ENCODE measurements at regions not wholly inside any gene's neighbourhood (a gene's known extent, or its start where the extent isn't known, plus 50 kb on each side); places are given as distances from the start of the nearest gene placed in this dataset.

GRCh38 chr1:36734356-36734755, 251.6 kb upstream of the CSF3R start:
- no peaks in the 10 kb centered on the region for H3K9me3 ChIP-seq (ENCODE audit: control insufficient read depth in 2 of 2, insufficient read depth in 1 of 2, low read length in 1 of 2)
- H3K4me3 ChIP-seq (ENCODE audit: low read length in 2 of 2) = no peak overlapping the region
- peaks cover 0 to 18% of the 10 kb centered on the region in 2 donors for H3K27me3 ChIP-seq (ENCODE audit: control insufficient read depth in 2 of 2, insufficient read depth in 1 of 2, low read length in 1 of 2)
- H3K27ac ChIP-seq (ENCODE audit: low read depth in 1 of 2, low read length in 1 of 2) = no peak overlapping the region
- no peaks in the 10 kb centered on the region for H3K36me3 ChIP-seq (ENCODE audit: control insufficient read depth in 2 of 2, insufficient read depth in 2 of 2, low read length in 1 of 2)
- WGBS = 57% methylated on average over 2 of the region's 2 CpGs
- DNase-seq (ENCODE audit: low read depth in 6 of 9, low spot score in 9 of 9) = no peak
- no peaks in the 10 kb centered on the region for H3K4me1 ChIP-seq (ENCODE audit: control insufficient read depth in 2 of 2, insufficient read depth in 2 of 2, low read length in 2 of 2)

- no peak for DNase-seq (ENCODE audit: low read depth in 6 of 9, low spot score in 9 of 9)
- peaks cover 0 to 22% of the 10 kb centered on the region in 2 donors for H3K27me3 ChIP-seq (ENCODE audit: control insufficient read depth in 2 of 2, insufficient read depth in 1 of 2, low read length in 1 of 2)
- no peak overlapping the region for H3K27ac ChIP-seq (ENCODE audit: low read depth in 1 of 2, low read length in 1 of 2)
- no peaks in the 10 kb centered on the region for H3K9me3 ChIP-seq (ENCODE audit: control insufficient read depth in 2 of 2, insufficient read depth in 1 of 2, low read length in 1 of 2)
- H3K36me3 ChIP-seq (ENCODE audit: control insufficient read depth in 2 of 2, insufficient read depth in 2 of 2, low read length in 1 of 2) = no peaks in the 10 kb centered on the region
- H3K4me1 ChIP-seq (ENCODE audit: control insufficient read depth in 2 of 2, insufficient read depth in 2 of 2, low read length in 2 of 2) = no peaks in the 10 kb centered on the region
- no peak overlapping the region for H3K4me3 ChIP-seq (ENCODE audit: low read length in 2 of 2)
- WGBS = 0% methylated on average over 1 of the region's 1 CpG
Measured at GRCh38 chr1:36733748-36734147, 251.0 kb upstream of the CSF3R start.

GRCh38 chr1:36732015-36732356, 249.3 kb upstream of the CSF3R start:
- Histone ChIP-seq H3K27me3 (ENCODE audit: control insufficient read depth in 2 of 2, insufficient read depth in 1 of 2, low read length in 1 of 2) (peaks cover 0 to 18% of the 10 kb centered on the region in 2 donors), H3K4me1 (ENCODE audit: control insufficient read depth in 2 of 2, insufficient read depth in 2 of 2, low read length in 2 of 2) (no peaks in the 10 kb centered on the region), H3K27ac (ENCODE audit: low read depth in 1 of 2, low read length in 1 of 2) (no peak overlapping the region), H3K4me3 (ENCODE audit: low read length in 2 of 2) (no peak overlapping the region), H3K36me3 (ENCODE audit: control insufficient read depth in 2 of 2, insufficient read depth in 2 of 2, low read length in 1 of 2) (no peaks in the 10 kb centered on the region), H3K9me3 (ENCODE audit: control insufficient read depth in 2 of 2, insufficient read depth in 1 of 2, low read length in 1 of 2) (no peaks in the 10 kb centered on the region)
- WGBS = 85% methylated on average over 5 of the region's 5 CpGs
- no peak for DNase-seq (ENCODE audit: low read depth in 6 of 9, low spot score in 9 of 9)

GRCh38 chr1:36731226-36732014, 248.7 kb upstream of the CSF3R start:
- Histone ChIP-seq H3K4me1 (ENCODE audit: control insufficient read depth in 2 of 2, insufficient read depth in 2 of 2, low read length in 2 of 2) (no peaks in the 10 kb centered on the region), H3K4me3 (ENCODE audit: low read length in 2 of 2) (no peak overlapping the region), H3K27ac (ENCODE audit: low read depth in 1 of 2, low read length in 1 of 2) (no peak overlapping the region), H3K36me3 (ENCODE audit: control insufficient read depth in 2 of 2, insufficient read depth in 2 of 2, low read length in 1 of 2) (no peaks in the 10 kb centered on the region), H3K27me3 (ENCODE audit: control insufficient read depth in 2 of 2, insufficient read depth in 1 of 2, low read length in 1 of 2) (peaks cover 0 to 14% of the 10 kb centered on the region in 2 donors), H3K9me3 (ENCODE audit: control insufficient read depth in 2 of 2, insufficient read depth in 1 of 2, low read length in 1 of 2) (no peaks in the 10 kb centered on the region)
- no peak for DNase-seq (ENCODE audit: low read depth in 6 of 9, low spot score in 9 of 9)
- 76% methylated on average over 11 of the region's 11 CpGs for WGBS

GRCh38 chr1:36730599-36730998, 247.9 kb upstream of the CSF3R start:
- WGBS = 84% methylated on average over 2 of the region's 2 CpGs
- Histone ChIP-seq H3K36me3 (ENCODE audit: control insufficient read depth in 2 of 2, insufficient read depth in 2 of 2, low read length in 1 of 2) (no peaks in the 10 kb centered on the region), H3K27ac (ENCODE audit: low read depth in 1 of 2, low read length in 1 of 2) (no peak overlapping the region), H3K27me3 (ENCODE audit: control insufficient read depth in 2 of 2, insufficient read depth in 1 of 2, low read length in 1 of 2) (peaks cover 0 to 11% of the 10 kb centered on the region in 2 donors), H3K4me1 (ENCODE audit: control insufficient read depth in 2 of 2, insufficient read depth in 2 of 2, low read length in 2 of 2) (no peaks in the 10 kb centered on the region), H3K4me3 (ENCODE audit: low read length in 2 of 2) (no peak overlapping the region), H3K9me3 (ENCODE audit: control insufficient read depth in 2 of 2, insufficient read depth in 1 of 2, low read length in 1 of 2) (no peaks in the 10 kb centered on the region)
- no peak for DNase-seq (ENCODE audit: low read depth in 6 of 9, low spot score in 9 of 9)

GRCh38 chr1:36729716-36730510, 247.2 kb upstream of the CSF3R start:
- Histone ChIP-seq H3K27ac (ENCODE audit: low read depth in 1 of 2, low read length in 1 of 2) (no peak overlapping the region), H3K27me3 (ENCODE audit: control insufficient read depth in 2 of 2, insufficient read depth in 1 of 2, low read length in 1 of 2) (peaks cover 0 to 11% of the 10 kb centered on the region in 2 donors), H3K4me1 (ENCODE audit: control insufficient read depth in 2 of 2, insufficient read depth in 2 of 2, low read length in 2 of 2) (no peaks in the 10 kb centered on the region), H3K36me3 (ENCODE audit: control insufficient read depth in 2 of 2, insufficient read depth in 2 of 2, low read length in 1 of 2) (no peaks in the 10 kb centered on the region), H3K4me3 (ENCODE audit: low read length in 2 of 2) (no peak overlapping the region), H3K9me3 (ENCODE audit: control insufficient read depth in 2 of 2, insufficient read depth in 1 of 2, low read length in 1 of 2) (no peaks in the 10 kb centered on the region)
- 58% methylated on average over 12 of the region's 12 CpGs for WGBS
- no peak for DNase-seq (ENCODE audit: low read depth in 6 of 9, low spot score in 9 of 9)

GRCh38 chr1:36729289-36729688, 246.6 kb upstream of the CSF3R start:
- H3K27me3 ChIP-seq (ENCODE audit: control insufficient read depth in 2 of 2, insufficient read depth in 1 of 2, low read length in 1 of 2) = peaks cover 0 to 11% of the 10 kb centered on the region in 2 donors

GRCh38 chr1:36728846-36729245, 246.1 kb upstream of the CSF3R start:
- Histone ChIP-seq H3K27ac (ENCODE audit: low read depth in 1 of 2, low read length in 1 of 2) (no peak overlapping the region), H3K27me3 (ENCODE audit: control insufficient read depth in 2 of 2, insufficient read depth in 1 of 2, low read length in 1 of 2) (peaks cover 0 to 11% of the 10 kb centered on the region in 2 donors), H3K36me3 (ENCODE audit: control insufficient read depth in 2 of 2, insufficient read depth in 2 of 2, low read length in 1 of 2) (no peaks in the 10 kb centered on the region), H3K4me1 (ENCODE audit: control insufficient read depth in 2 of 2, insufficient read depth in 2 of 2, low read length in 2 of 2) (no peaks in the 10 kb centered on the region), H3K4me3 (ENCODE audit: low read length in 2 of 2) (no peak overlapping the region), H3K9me3 (ENCODE audit: control insufficient read depth in 2 of 2, insufficient read depth in 1 of 2, low read length in 1 of 2) (no peaks in the 10 kb centered on the region)
- 83% methylated on average over 6 of the region's 6 CpGs for WGBS
- no peak for DNase-seq (ENCODE audit: low read depth in 6 of 9, low spot score in 9 of 9)

More at GRCh38 chr1:36729289-36729688, 246.6 kb upstream of the CSF3R start:
- H3K36me3 ChIP-seq (ENCODE audit: control insufficient read depth in 2 of 2, insufficient read depth in 2 of 2, low read length in 1 of 2) = no peaks in the 10 kb centered on the region
- H3K9me3 ChIP-seq (ENCODE audit: control insufficient read depth in 2 of 2, insufficient read depth in 1 of 2, low read length in 1 of 2) = no peaks in the 10 kb centered on the region
- no peak overlapping the region for H3K4me3 ChIP-seq (ENCODE audit: low read length in 2 of 2)
- WGBS = 60% methylated on average over 9 of the region's 9 CpGs
- DNase-seq (ENCODE audit: low read depth in 6 of 9, low spot score in 9 of 9) = no peak
- no peaks in the 10 kb centered on the region for H3K4me1 ChIP-seq (ENCODE audit: control insufficient read depth in 2 of 2, insufficient read depth in 2 of 2, low read length in 2 of 2)
- H3K27ac ChIP-seq (ENCODE audit: low read depth in 1 of 2, low read length in 1 of 2) = no peak overlapping the region

GRCh38 chr1:36728051-36728450, 245.3 kb upstream of the CSF3R start:
- H3K9me3 ChIP-seq (ENCODE audit: control insufficient read depth in 2 of 2, insufficient read depth in 1 of 2, low read length in 1 of 2) = no peaks in the 10 kb centered on the region
- H3K4me1 ChIP-seq (ENCODE audit: control insufficient read depth in 2 of 2, insufficient read depth in 2 of 2, low read length in 2 of 2) = no peaks in the 10 kb centered on the region
- WGBS = 94% methylated on average over 8 of the region's 8 CpGs
- H3K4me3 ChIP-seq (ENCODE audit: low read length in 2 of 2) = no peak overlapping the region
- DNase-seq (ENCODE audit: low read depth in 6 of 9, low spot score in 9 of 9) = no peak
- peaks cover 0 to 11% of the 10 kb centered on the region in 2 donors for H3K27me3 ChIP-seq (ENCODE audit: control insufficient read depth in 2 of 2, insufficient read depth in 1 of 2, low read length in 1 of 2)
- H3K27ac ChIP-seq (ENCODE audit: low read depth in 1 of 2, low read length in 1 of 2) = no peak overlapping the region
- H3K36me3 ChIP-seq (ENCODE audit: control insufficient read depth in 2 of 2, insufficient read depth in 2 of 2, low read length in 1 of 2) = no peaks in the 10 kb centered on the region

All from thymus (tissue), 11 donors.